ENCODE measurements at regions not wholly inside any gene's neighbourhood (a gene's known extent, or its start where the extent isn't known, plus 50 kb on each side); places are given as distances from the start of the nearest gene placed in this dataset.

DNA sequence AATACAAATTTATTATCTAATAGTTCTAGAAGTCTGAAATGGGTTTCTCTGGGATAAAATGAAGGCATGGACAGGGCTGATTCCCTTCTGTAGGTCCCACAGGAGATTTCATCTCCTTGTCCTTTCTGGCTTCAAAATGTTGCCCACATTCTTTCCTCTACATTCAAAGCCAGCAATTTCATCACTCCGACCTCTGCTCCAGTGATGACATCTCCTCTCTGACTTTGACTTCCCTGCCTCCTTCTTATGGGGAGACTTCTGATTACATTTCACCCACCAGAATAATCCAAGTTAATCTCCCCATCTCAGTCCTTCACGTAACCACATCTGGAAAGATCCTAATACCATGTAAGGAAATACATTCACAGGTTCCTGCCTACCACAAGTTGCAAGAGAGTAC, 358.0 kb upstream of the C1orf87 start:
- H2AFZ ChIP-seq (ENCODE audit: low read length): no peak overlapping the region
- intact Hi-C loops (cut with micrococcal nuclease; ENCODE audit: unreplicated experiment): no loop called here
- no peaks in the 10 kb centered on the region for H4K20me1 ChIP-seq (ENCODE audit: insufficient read depth, low read length)
- ChIA-PET POLR2A (no interaction called here), CTCF (ENCODE audit: unreplicated experiment) (no interaction called here)
- H3K36me3 ChIP-seq (ENCODE audit: insufficient read depth, low read length): no peaks in the 10 kb centered on the region
- H3K4me1 ChIP-seq (ENCODE audit: insufficient read depth, low read length, poor library complexity, severe bottlenecking): no peaks in the 10 kb centered on the region
- no peak overlapping the region for H3K4me3 ChIP-seq (ENCODE audit: low read depth, low read length, poor library complexity, severe bottlenecking)
- no peaks in the 10 kb centered on the region for H3K79me2 ChIP-seq (ENCODE audit: insufficient read depth, low read depth, low read length)
- DNase-seq (ENCODE audit: low spot score): no peak
- H3K27ac ChIP-seq (ENCODE audit: low read depth, low read length, poor library complexity, severe bottlenecking): no peak overlapping the region
- H3K4me2 ChIP-seq (ENCODE audit: low read length): no peak overlapping the region
- no peaks in the 10 kb centered on the region for H3K9me2 ChIP-seq (ENCODE audit: insufficient read depth, low read length)
- no TSS peak for BruUV-seq (replicated peaks)
- H3K9me3 ChIP-seq (ENCODE audit: low read length): no peaks in the 10 kb centered on the region
- TF ChIP-seq, protein P1, sequence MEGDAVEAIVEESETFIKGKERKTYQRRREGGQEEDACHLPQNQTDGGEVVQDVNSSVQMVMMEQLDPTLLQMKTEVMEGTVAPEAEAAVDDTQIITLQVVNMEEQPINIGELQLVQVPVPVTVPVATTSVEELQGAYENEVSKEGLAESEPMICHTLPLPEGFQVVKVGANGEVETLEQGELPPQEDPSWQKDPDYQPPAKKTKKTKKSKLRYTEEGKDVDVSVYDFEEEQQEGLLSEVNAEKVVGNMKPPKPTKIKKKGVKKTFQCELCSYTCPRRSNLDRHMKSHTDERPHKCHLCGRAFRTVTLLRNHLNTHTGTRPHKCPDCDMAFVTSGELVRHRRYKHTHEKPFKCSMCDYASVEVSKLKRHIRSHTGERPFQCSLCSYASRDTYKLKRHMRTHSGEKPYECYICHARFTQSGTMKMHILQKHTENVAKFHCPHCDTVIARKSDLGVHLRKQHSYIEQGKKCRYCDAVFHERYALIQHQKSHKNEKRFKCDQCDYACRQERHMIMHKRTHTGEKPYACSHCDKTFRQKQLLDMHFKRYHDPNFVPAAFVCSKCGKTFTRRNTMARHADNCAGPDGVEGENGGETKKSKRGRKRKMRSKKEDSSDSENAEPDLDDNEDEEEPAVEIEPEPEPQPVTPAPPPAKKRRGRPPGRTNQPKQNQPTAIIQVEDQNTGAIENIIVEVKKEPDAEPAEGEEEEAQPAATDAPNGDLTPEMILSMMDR (conservative IDR thresholded peaks at IDR 0.05; ENCODE audit: low read length): no peak
- TF ChIP-seq EZH2phosphoT487 (IDR thresholded peaks at IDR 0.05; ENCODE audit: borderline replicate concordance, low read depth, low read length): no peak

DNA sequence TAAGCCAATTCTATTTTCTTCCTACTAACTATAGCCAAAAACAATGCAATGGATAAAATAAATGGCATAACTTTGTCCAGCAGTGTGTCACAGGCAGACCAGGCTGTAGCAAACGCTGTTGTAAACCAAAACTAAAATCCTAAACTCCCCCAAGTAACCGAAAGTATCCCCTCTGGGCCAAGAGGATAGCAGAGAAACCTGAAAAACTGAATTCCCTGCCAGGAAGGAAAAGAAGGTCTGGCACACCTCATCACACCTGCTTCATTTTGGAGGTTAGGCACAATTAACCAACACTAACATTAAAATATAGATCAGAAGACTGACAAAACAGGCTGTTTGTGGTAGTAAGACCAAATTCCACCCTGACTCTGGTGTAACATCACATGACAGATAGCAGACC, 356.8 kb upstream of the C1orf87 start:
- H3K4me3 ChIP-seq (ENCODE audit: low read depth, low read length, poor library complexity, severe bottlenecking): no peak overlapping the region
- H3K9me3 ChIP-seq (ENCODE audit: low read length): no peaks in the 10 kb centered on the region
- no TSS peak for BruUV-seq (replicated peaks)
- no peaks in the 10 kb centered on the region for H3K9me2 ChIP-seq (ENCODE audit: insufficient read depth, low read length)
- H3K4me1 ChIP-seq (ENCODE audit: insufficient read depth, low read length, poor library complexity, severe bottlenecking): no peaks in the 10 kb centered on the region
- no peak overlapping the region for H2AFZ ChIP-seq (ENCODE audit: low read length)
- CTCF ChIA-PET (ENCODE audit: unreplicated experiment): no interaction called here
- H3K79me2 ChIP-seq (ENCODE audit: insufficient read depth, low read depth, low read length): no peaks in the 10 kb centered on the region
- H3K27ac ChIP-seq (ENCODE audit: low read depth, low read length, poor library complexity, severe bottlenecking): no peak overlapping the region
- intact Hi-C loops (cut with micrococcal nuclease; ENCODE audit: unreplicated experiment): no loop called here
- H4K20me1 ChIP-seq (ENCODE audit: insufficient read depth, low read length): no peaks in the 10 kb centered on the region
- no peaks in the 10 kb centered on the region for H3K36me3 ChIP-seq (ENCODE audit: insufficient read depth, low read length)
- POLR2A ChIA-PET: interaction anchor here (0.6 kb wide), 1 partner anchor 132 kb away, joined by 4 read pairs; no protein-coding TSS in a partner anchor
- DNase-seq (ENCODE audit: low spot score): no peak
- no peak for TF ChIP-seq EZH2phosphoT487 (IDR thresholded peaks at IDR 0.05; ENCODE audit: borderline replicate concordance, low read depth, low read length)
- TF ChIP-seq, protein P1 (conservative IDR thresholded peaks at IDR 0.05; ENCODE audit: low read length): no peak
- H3K4me2 ChIP-seq (ENCODE audit: low read length): no peak overlapping the region

DNA sequence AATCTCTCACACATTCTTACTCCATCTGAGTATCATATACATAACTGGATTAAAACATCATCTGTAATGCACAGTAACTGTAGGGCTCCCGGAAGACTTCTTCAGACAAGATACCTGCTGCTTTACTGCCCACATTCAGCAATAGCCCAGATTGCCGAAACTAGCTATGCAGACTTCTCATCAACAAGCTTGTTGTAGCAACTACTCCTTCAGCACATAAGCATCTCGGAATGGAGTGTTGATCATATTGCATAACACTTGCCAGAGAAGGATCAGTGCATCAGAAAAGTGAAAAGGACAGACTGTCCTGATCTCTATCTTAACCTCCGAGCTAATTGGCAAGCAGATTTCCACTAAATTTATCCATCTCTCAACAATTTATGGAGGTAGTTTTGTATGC, 354.6 kb upstream of the C1orf87 start:
- intact Hi-C loops (cut with micrococcal nuclease; ENCODE audit: unreplicated experiment): no loop called here
- Histone ChIP-seq H4K20me1 (ENCODE audit: insufficient read depth, low read length) (no peaks in the 10 kb centered on the region), H3K4me3 (ENCODE audit: low read depth, low read length, poor library complexity, severe bottlenecking) (no peak overlapping the region), H3K4me2 (ENCODE audit: low read length) (no peak overlapping the region), H2AFZ (ENCODE audit: low read length) (no peak overlapping the region), H3K4me1 (ENCODE audit: insufficient read depth, low read length, poor library complexity, severe bottlenecking) (no peaks in the 10 kb centered on the region), H3K9me2 (ENCODE audit: insufficient read depth, low read length) (no peaks in the 10 kb centered on the region), H3K9me3 (ENCODE audit: low read length) (no peaks in the 10 kb centered on the region), H3K79me2 (ENCODE audit: insufficient read depth, low read depth, low read length) (no peaks in the 10 kb centered on the region), H3K36me3 (ENCODE audit: insufficient read depth, low read length) (no peaks in the 10 kb centered on the region), H3K27ac (ENCODE audit: low read depth, low read length, poor library complexity, severe bottlenecking) (no peak overlapping the region)
- no peak for DNase-seq (ENCODE audit: low spot score)
- ChIA-PET POLR2A (no interaction called here), CTCF (ENCODE audit: unreplicated experiment) (no interaction called here)
- TF ChIP-seq, protein P1 (conservative IDR thresholded peaks at IDR 0.05; ENCODE audit: low read length): no peak
- no peak for TF ChIP-seq EZH2phosphoT487 (IDR thresholded peaks at IDR 0.05; ENCODE audit: borderline replicate concordance, low read depth, low read length)
- no TSS peak for BruUV-seq (replicated peaks)

All from OCI-LY7 (cell line).